Middle frontal gyrus (tissue), 1 donor: ENCODE measurements at regions not wholly inside any gene's neighbourhood (a gene's known extent, or its start where the extent isn't known, plus 50 kb on each side); places are given as distances from the start of the nearest gene placed in this dataset.
A peak's percentile ranks its signal among the peaks of the same experiment; 100 is the strongest.
"Not testable (repeated sequence)": the region's sequence is repeated elsewhere in the genome, so short reads cannot be mapped to it uniquely, and the experiment has no call there.

Experiments
- DNase-seq: peaks from one replicate; pipeline ENCODE4 v3.0.0-alpha.2; 2015; ENCODE audit warnings: low spot score; ENCODE audit errors: extremely low spot score

- no peak for DNase-seq
Measured at GRCh38 chr4:13893987-13894386, 266.5 kb upstream of the BOD1L1 start.

- DNase-seq: no peak
Measured at GRCh38 chr4:13900780-13901179, 273.3 kb upstream of the BOD1L1 start.

- no peak for DNase-seq
Measured at GRCh38 chr4:13902146-13902545, 274.6 kb upstream of the BOD1L1 start.

GRCh38 chr4:13903061-13903460 lies 275.5 kb upstream of the BOD1L1 start:
- DNase-seq: no peak

- DNase-seq: no peak
Measured at GRCh38 chr4:13903901-13904300, 276.4 kb upstream of the BOD1L1 start.

- DNase-seq: no peak
Measured at GRCh38 chr4:13905543-13905942, 278.0 kb upstream of the BOD1L1 start.

GRCh38 chr4:13906727-13907126 lies 279.2 kb upstream of the BOD1L1 start:
- DNase-seq: no peak

- no peak for DNase-seq
Measured at GRCh38 chr4:13907255-13907751, 279.8 kb upstream of the BOD1L1 start.

GRCh38 chr4:13908455-13908854 lies 280.9 kb upstream of the BOD1L1 start:
- DNase-seq: no peak

- no peak for DNase-seq
Measured at GRCh38 chr4:13910556-13910955, 283.0 kb upstream of the BOD1L1 start.

- DNase-seq: no peak
Measured at GRCh38 chr4:13911256-13911655, 283.7 kb upstream of the BOD1L1 start.

- DNase-seq: no peak
Measured at GRCh38 chr4:13912436-13912925, 285.0 kb upstream of the BOD1L1 start.

- no peak for DNase-seq
Measured at GRCh38 chr4:13912966-13913365, 285.4 kb upstream of the BOD1L1 start.

GRCh38 chr4:13917015-13917414 lies 289.5 kb upstream of the BOD1L1 start:
- DNase-seq: no peak

- DNase-seq: no peak
Measured at GRCh38 chr4:13918110-13918509, 290.6 kb upstream of the BOD1L1 start.

- peak; percentile 11 for DNase-seq
Measured at GRCh38 chr4:13918991-13919441, 291.5 kb upstream of the BOD1L1 start.

GRCh38 chr4:13920111-13920875 lies 292.8 kb upstream of the BOD1L1 start:
- no peak for DNase-seq

GRCh38 chr4:13920901-13921300 lies 293.4 kb upstream of the BOD1L1 start:
- no peak for DNase-seq

- DNase-seq: no peak
Measured at GRCh38 chr4:13921805-13922204, 294.3 kb upstream of the BOD1L1 start.

GRCh38 chr4:13922459-13922858 lies 294.9 kb upstream of the BOD1L1 start:
- no peak for DNase-seq

GRCh38 chr4:13922873-13923645 lies 295.5 kb upstream of the BOD1L1 start:
- no peak for DNase-seq

GRCh38 chr4:13924900-13925299 lies 297.4 kb upstream of the BOD1L1 start:
- not testable (repeated sequence) for DNase-seq
